HG03139 (cell line): ENCODE measurements at regions not wholly inside any gene's neighbourhood (a gene's known extent, or its start where the extent isn't known, plus 50 kb on each side); places are given as distances from the start of the nearest gene placed in this dataset.
"Not testable (repeated sequence)": the region's sequence is repeated elsewhere in the genome, so short reads cannot be mapped to it uniquely, and the experiment has no call there.

ENCODE experiments used
- ATAC-seq: cut with Tn5 transposase; IDR thresholded peaks from one replicate; pipeline ENCODE4 v1.9.1; 2021; ENCODE audit not compliant: unreplicated experiment

- ATAC-seq = no peak
Observed at GRCh38 chr4:149983931-149984330, 94.3 kb upstream of the DCLK2 start.

DNA sequence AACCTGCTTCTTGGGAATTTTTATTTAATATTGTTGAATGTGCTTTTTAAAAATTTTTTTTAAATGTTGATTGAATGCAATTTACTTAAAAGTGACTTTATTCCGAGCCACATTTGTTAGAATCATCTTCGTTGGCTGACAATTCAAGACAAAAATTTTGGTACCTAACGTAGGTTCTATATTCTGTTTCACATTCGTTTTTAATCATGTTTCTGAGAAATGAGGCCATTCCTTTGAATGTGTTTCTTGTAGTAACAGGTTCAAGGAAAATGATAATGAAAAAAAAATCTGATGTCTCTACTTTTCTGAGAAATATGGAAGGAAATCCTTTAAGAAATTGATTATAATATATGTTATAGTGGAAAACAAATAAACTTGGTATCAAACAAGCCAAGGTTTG lies 92.3 kb upstream of the DCLK2 start:
- no peak for ATAC-seq

DNA sequence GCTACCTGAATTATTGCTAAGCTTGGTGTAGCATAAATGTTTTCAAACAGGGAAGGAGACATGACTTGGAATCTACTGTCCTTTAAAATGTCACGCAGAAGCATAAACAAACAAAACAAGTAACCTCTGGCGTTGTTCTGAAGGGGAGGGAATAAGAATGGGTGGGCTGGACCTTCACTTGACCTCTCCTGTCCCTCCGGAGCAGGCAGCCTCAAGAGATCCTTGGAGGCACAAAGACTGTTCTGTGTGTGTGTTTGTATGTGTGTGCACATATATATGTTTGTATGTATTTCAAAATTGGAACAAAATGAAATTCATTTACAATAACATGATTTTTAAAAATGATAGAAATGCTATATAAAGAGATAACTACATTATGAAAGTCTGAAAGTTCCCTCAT lies 91.3 kb upstream of the DCLK2 start:
- no peak for ATAC-seq

DNA sequence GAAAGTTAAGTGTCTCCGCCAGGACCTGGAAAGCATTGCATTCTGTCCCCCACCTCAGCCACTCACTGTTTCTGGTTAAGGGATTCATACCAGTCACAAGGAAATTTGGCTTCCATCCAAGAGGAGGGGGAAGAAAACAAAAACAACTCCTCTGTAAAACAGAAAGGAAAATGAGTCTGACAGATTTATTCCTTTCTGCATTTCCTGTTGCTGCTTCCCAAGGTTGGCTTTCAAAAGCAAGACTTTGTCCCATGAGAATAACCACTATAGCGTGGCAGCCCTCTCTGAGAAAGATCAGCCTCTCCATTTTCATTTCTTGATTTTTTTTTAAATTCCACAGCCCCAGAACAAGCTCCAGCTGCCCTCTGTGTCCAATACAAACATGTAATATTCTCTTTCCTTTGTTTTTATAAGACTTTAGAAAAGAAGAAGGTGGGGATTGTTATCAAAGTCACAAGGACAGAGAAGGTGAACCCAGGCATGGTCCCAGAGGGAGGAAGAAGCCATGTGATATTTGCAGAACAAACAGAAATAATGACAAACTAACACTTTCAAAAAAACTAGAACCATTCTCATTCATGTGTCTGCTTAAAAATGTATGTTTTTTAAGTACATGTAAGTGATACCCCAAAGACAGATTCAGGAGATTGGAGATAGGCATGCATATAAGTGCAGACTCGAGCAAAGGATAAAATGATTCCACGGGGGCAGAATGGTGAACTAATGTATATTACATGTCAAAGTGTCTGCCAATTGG lies 90.7 kb upstream of the DCLK2 start:
- no peak for ATAC-seq

- ATAC-seq = no peak
Observed at GRCh38 chr4:149988087-149988410, 90.2 kb upstream of the DCLK2 start.

DNA sequence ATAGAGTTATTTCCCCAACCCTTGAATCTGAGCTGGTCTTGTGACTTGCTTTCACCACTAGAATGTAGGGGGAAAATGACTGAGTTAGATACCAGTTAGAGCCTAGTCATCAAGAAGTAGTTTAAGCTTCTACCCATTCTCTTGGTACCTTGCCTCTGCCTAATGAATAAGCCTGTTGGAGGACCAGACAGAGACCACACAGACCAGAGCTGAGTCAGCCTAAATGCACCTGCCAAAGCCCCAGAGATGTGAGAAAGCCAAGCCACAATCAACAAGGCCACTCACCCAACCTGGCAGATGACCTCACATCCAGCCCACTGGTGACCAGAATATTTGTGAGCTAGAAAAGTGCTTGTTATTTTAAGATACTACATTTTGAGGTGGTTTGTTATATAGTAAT lies 85.2 kb upstream of the DCLK2 start:
- no peak for ATAC-seq

DNA sequence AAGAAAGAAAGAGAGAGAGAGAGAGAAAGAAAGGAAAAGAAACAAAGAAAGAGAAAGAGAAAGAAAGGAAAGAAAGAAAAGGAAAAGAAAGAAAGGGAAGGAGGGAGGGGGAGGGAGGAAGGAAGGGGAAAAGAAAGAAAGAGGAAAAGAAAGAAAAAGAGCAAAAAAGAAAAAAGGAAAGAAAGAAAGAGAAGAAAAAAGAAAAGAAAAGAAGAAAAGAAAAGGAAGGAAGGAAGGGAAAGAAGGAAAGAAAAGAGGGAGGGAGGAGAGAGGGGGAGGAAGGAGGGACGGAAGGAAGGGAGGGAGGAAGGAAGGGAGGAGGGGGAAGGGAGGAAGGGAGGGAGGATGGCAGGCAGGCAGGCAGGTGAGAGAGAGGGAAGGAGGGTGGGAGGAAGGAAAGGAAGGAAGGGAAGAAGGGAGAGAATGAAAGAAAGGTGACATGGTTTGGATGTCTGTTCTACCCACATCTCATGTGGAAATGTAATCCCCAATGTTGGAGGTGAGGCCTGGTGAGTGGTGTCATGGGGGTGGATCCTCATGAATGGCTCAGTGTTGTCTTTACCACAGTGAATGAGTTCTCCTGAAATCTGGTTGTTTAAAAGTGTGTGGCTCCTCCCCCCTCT lies 83.0 kb upstream of the DCLK2 start:
- ATAC-seq = no peak

GRCh38 chr4:149997881-149998421 lies 80.3 kb upstream of the DCLK2 start:
- ATAC-seq = no peak

- no peak for ATAC-seq
Observed at GRCh38 chr4:149999485-150000074, 78.7 kb upstream of the DCLK2 start.

GRCh38 chr4:150001815-150002214 lies 76.4 kb upstream of the DCLK2 start:
- ATAC-seq = no peak

- no peak for ATAC-seq
Observed at GRCh38 chr4:150002561-150002960, 75.7 kb upstream of the DCLK2 start.

- no peak for ATAC-seq
Observed at GRCh38 chr4:150004481-150004880, 73.8 kb upstream of the DCLK2 start.

DNA sequence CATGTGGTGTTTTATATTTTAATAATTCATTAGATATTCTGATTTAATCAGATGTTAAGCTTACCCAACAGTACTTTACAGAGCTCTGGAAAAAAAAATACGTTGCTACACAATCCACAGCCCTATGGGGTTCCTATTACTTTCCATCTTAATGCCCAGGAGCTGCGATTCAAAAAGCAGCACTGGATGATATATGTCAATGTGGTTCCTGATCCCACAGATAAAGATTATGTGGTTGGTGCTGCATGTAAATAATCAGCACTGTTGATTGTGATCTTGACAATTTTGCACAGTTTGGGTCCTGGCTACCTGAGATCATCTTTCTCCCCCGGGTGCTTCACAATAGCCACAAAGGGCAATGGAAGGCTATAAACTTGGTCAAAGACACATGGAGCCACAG lies 72.7 kb upstream of the DCLK2 start:
- no peak for ATAC-seq

DNA sequence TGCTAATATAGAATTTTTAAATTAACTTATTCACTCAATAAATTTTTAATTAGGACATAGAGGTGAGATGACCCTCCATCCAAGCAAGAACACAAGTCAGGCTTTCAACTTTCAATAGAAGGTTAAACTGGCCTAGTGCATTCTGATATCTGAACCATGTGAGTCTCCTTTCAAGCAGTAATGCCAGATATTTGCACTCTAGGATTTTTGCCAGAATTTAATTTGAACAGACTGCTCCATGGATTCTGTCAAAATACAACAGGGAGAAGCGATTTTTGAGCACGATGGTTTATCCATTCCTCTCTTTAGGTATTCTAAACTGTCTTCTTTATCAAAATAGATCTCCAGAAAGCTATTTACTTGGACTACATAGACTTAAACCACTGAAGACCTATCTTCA lies 72.0 kb upstream of the DCLK2 start:
- no peak for ATAC-seq

DNA sequence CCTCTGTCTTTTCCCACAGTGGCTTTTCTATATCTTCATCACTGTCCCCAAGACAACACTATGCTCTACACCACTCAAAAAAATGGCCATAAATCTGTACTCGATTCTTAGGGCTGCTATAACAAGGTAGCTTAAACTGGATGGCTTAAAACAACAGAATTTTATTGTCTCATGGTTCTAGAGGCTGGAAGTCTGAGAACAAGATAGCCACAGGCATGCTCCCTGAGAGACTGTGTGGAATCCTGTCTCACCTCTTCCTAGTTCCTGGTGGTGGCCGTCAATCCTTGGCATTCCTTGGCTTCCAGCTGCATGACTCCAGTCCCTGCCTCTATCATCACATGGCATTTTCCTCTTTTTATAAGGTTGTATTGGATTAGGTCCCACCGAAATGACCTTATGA lies 70.7 kb upstream of the DCLK2 start:
- ATAC-seq = no peak

- ATAC-seq = no peak
Observed at GRCh38 chr4:150008546-150008945, 69.7 kb upstream of the DCLK2 start.

- no peak for ATAC-seq
Observed at GRCh38 chr4:150009533-150009932, 68.7 kb upstream of the DCLK2 start.

GRCh38 chr4:150010525-150011126 lies 67.6 kb upstream of the DCLK2 start:
- ATAC-seq = no peak

DNA sequence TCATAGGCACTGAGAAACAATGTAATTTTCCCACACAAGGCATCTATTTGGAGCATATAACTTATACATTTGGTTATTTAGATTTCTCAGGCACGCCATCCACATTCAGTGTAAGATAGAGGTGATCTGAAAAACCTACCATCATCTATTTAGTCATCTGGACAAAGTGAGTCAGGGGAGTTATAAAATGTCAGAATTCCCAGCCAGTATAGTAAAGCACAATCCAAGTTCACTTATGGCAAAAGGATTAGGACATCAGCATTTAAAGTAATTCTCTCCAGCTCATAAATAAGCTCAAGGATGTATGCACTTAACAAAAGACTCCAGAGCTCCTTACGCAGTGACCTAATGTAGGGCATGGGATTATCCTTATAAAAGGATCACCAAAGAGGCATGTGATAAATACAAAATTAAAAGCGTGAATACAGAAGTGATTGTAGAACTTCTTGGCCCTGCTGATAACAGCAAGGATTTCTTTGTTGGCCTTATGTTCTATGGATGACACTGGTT lies 65.3 kb upstream of the DCLK2 start:
- no peak for ATAC-seq

DNA sequence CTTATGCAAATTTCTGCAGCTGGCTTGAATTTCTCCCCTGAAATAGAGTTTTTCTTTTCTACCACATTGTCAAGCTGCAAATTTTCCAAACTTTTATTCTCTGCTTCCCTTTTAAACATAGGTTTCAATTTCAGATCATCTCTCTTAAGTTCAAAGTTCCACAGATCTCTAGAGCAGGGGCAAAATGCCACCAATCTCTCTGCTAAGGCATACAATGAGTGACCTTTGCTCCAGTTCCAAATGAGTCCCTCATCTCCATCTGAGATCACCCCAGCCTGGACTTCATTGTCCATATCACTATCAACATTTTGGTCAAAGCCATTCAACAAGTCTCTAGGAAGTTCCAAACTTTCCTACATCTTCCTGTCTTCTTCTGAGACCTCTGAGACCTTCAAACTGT lies 62.3 kb upstream of the DCLK2 start:
- not testable (repeated sequence) for ATAC-seq

DNA sequence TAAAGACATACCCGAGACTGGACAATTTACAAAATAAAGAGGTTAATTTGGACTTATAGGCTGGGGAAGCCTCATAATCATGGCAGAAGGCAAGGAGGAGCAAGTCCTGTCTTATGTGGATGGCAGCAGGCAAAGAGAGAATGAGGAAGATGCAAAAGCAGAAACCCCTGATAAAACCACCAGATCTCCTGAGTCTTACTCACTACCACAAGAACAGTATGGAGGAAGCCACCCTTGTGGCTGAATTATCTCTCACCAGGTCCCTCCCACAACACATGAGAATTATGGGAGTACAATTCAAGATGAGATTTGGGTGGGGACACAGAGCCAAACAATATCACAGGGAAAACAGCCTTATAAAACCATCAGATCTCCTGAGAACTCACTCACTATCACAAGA lies 61.6 kb upstream of the DCLK2 start:
- not testable (repeated sequence) for ATAC-seq

DNA sequence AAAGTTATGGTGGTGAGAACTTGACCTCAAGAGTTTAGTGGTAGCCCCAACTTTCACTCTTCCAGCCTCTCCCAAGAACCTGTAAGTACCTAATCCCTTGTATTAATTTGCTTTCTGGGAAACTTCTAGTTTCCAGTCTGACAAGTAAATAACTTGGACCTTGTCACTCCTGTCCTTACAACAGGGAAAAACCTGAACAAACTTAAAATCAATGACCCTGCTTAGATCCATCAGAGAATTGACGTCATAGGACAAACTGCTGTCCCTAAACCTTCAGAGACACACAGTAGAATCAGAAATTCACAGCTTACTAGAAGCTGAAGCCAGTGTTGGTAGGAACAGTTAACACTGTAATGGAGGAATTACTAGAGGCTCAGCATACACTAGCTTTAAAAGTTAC lies 60.0 kb upstream of the DCLK2 start:
- no peak for ATAC-seq
